ENCODE measurements at regions not wholly inside any gene's neighbourhood (a gene's known extent, or its start where the extent isn't known, plus 50 kb on each side); places are given as distances from the start of the nearest gene placed in this dataset.

- Histone ChIP-seq H3K4me2 (no peak overlapping the region), H3K4me3 (no peak overlapping the region), H3K79me2 (replicated peaks; ENCODE audit: insufficient read depth) (no peaks in the 10 kb centered on the region), H3K36me3 (ENCODE audit: insufficient read depth) (no peaks in the 10 kb centered on the region), H2AFZ (no peak overlapping the region), H3K27me3 (ENCODE audit: insufficient read depth) (no peaks in the 10 kb centered on the region), H3K27ac (ENCODE audit: low read depth) (no peak overlapping the region), H3K9me2 (ENCODE audit: insufficient read depth) (no peaks in the 10 kb centered on the region), H3K4me1 (ENCODE audit: insufficient read depth) (no peaks in the 10 kb centered on the region), H4K20me1 (replicated peaks; ENCODE audit: insufficient read depth) (no peaks in the 10 kb centered on the region), H3F3A (replicated peaks; ENCODE audit: low read depth) (no peaks in the 10 kb centered on the region)
- ATAC-seq: no peak
- no peak for DNase-seq (ENCODE audit: low spot score)
- Mint-ChIP-seq H3K27ac (no peak overlapping the region), H3K4me1 (peaks cover 8% of the 10 kb centered on the region; the same call in 2 of the 3 replicates), H3K9me3 (no peaks in the 10 kb centered on the region), H3K27me3 (ENCODE audit: insufficient read depth, low read depth, poor library complexity) (peaks cover 5% of the 10 kb centered on the region), H3K36me3 (ENCODE audit: low read depth) (no peaks in the 10 kb centered on the region), H3K4me3 (no peak overlapping the region)
- no peak for TF ChIP-seq EZH2phosphoT487 (IDR thresholded peaks at IDR 0.05; ENCODE audit: unreplicated experiment)
- TF ChIP-seq ETS1 (IDR thresholded peaks at IDR 0.05): no peak
- no peak for TF ChIP-seq CREB1 (CRISPR knock-in tag; IDR thresholded peaks at IDR 0.05; ENCODE audit: low read depth)
- no peak for TF ChIP-seq POLR2AphosphoS5 (IDR thresholded peaks at IDR 0.05; ENCODE audit: low read depth)
- TF ChIP-seq JUNB (IDR thresholded peaks at IDR 0.05; ENCODE audit: unreplicated experiment): no peak
- TF ChIP-seq ZNF462 (CRISPR knock-in tag; IDR thresholded peaks at IDR 0.05): no peak
- TF ChIP-seq ZNF114 (CRISPR knock-in tag; IDR thresholded peaks at IDR 0.05): no peak
- TF ChIP-seq NANOG (IDR thresholded peaks at IDR 0.05; ENCODE audit: borderline replicate concordance): no peak
- TF ChIP-seq ZNF331 (CRISPR knock-in tag; IDR thresholded peaks at IDR 0.05; ENCODE audit: low read depth): no peak
These were observed 424.0 kb downstream of the MCTP2 start for GRCh38 chr15:94655249-94655880.
